ENCODE measurements at regions not wholly inside any gene's neighbourhood (a gene's known extent, or its start where the extent isn't known, plus 50 kb on each side); places are given as distances from the start of the nearest gene placed in this dataset.

DNA sequence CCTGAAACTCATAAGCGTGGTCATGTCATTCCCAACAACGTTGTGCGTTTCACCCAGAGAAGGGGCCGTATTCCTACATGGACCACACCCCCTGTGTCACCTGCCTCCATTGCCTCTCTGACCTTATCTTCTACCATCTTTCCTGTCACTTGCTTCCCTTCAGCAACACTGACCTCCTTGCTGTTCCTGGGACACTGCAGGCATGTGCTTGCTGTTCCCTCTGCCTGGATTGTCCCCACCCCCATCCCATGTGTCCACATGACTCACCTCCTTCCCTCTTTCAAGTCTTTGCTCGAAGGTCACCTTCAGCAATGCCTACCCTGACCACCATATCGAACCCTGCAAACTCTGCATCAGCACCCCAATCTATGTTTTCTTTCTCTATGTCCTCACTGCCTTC, 133.2 kb upstream of the ZNF618 start:
- DNase-seq, result no peak

DNA sequence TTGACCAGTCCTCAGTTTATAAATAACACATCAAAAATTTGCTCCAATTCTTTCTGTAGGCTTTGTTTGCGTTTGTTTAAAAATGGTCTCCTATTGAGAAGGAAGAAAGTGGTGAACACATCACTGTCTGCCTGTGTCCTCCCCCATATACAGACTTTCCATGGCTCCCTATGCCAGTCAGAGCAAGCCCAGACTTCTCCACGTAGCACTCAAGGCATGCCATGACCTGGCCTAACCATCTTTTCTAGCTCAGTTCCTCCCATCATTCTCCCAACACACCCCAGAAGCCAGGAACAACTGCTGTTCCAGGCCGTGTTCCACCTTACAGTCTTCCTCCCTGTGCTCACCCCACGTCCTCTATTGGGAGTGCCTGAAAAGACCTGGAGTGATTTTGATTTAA, 129.6 kb upstream of the ZNF618 start:
- no peak for DNase-seq

DNA sequence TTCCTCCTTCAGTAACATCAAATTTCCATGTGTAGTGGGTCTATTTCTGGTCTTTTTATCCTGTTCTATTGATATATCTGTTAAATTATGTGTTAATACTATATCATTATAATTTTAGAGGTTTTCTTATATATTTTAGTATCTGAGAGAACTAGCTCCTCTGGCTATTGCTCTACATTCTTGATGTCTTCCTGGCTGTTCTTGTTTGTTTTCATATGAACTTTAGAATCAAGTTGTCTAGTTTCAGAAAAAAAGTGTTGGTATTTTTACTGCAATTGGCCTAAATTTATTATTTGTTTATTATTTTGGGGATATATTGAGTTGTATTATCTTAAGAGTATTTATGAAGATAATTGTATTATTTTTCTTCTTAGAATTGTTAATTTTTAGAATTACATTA, 128.0 kb upstream of the ZNF618 start:
- no peak for DNase-seq

DNA sequence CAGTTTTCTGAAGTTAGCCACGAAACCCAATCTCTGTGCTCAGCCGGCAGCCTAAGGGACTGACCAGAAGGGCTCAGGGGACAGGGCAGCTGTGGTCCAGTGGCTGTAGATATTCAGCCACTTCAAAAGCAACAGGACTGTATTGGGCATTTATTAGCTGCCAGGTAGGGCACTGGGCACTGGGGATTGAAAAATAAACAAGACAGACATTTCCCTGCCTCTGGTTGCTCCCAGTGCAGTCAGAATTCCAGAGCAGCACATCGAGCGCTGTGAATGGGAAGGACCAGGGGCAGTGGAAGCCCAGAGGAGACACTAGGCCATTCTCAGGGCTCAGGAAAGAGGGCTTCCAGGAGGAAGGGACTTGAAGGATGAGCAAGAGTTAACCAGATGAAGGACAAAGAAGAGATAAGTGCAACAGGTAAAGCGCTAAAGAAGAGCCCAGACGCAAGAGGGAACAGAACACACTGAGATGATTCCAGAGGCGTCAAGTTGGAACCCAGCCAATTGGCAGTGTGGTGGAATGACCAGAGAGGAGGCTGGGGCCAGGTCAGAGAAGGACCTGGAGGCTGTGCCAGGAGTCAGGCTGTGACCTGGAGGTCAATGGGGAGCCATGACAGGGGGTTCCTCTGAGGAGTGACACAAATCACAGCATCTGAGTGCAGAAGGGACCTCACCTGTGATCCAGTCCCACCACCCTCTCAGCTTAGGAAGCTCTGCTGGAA, 122.5 kb upstream of the ZNF618 start:
- no peak for DNase-seq

DNA sequence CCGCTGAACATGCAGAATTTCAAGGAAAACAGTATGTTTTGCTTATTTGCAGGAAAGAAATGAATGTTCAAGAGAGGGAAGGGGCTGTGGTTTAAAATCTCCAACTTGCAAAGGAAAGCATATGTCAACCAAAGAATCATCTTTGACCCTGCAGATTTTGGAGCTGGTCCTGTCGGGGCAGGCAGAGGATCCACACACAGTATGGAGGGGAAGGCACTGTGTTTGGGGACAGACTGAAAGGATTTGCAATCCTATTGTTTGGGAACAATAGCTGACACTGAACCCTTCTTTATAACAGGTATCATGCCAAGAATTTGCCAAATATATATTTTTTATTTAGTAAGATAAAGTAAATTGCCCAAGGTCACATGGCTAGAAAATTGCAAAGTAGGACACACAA, 121.4 kb upstream of the ZNF618 start:
- no peak for DNase-seq

DNA sequence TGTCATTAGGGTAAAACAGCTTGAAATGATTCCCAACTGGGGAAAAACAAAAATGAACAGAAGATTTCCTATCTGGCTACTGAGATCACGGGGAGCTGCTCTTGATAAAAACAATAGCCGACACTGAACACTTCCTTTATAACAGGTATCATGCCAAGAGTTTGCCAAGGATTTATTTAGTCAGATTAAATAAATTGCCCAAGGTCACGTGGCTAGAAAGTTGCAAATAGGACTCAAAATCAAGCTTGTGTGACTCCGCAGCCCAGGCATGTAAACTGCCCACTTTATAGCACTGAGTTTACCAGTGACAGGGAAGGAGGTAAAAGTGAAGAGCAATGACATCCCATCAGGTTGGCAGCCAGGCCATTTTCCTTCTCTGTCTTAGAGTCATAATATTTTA, 120.7 kb upstream of the ZNF618 start:
- DNase-seq, result no peak

DNA sequence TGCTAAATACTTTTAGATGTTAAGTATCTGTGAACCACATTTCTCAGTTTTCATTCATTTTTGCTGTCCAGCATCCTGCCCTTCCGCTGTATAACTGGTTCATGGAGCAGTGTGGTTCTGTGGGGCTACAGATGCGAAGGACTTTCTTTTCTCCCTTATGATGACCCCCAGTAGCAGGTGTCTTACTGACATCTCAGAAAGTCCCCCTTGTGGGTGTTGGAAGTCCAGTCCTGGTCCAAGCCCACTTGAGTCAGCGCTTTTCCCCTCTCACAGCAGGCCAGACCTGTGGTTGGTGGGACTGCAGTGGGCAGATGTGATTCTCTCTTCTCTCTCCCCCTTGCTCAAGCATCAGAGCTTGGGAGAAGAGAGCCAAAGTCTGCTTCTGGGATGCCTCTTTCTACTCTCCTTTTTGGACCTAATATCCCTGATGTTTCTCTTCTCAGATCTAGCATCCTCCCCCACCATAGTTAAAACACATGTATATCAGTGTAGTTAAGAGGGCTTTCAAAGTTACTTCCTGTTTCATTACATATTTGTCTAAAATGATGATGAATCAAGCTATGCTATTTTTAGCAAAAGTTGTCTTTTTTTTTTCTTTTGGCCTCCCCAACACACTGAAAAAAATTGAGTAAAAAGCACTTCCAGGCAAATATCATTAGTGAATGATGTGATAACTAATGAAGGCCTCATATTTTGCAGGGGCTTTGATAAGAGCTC, 119.5 kb upstream of the ZNF618 start:
- no peak for DNase-seq

DNA sequence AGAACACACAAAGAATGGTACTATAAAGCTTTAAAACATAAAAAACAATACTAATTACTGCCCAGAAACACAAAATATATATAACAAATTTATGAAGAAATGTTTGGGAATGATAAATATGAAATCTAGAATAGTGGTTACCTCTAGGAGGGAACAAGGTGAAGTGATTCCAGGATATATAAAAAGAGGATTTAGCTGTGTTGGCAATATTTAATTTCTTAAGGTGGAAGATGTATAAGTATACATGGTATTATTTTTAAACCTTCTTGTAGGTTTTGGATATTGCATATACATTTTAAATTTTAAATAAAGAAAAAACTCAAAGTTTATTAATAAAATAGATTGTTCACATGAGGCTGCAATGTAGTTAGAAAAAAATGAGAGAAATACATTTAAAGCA, 112.7 kb upstream of the ZNF618 start:
- DNase-seq, result no peak

DNA sequence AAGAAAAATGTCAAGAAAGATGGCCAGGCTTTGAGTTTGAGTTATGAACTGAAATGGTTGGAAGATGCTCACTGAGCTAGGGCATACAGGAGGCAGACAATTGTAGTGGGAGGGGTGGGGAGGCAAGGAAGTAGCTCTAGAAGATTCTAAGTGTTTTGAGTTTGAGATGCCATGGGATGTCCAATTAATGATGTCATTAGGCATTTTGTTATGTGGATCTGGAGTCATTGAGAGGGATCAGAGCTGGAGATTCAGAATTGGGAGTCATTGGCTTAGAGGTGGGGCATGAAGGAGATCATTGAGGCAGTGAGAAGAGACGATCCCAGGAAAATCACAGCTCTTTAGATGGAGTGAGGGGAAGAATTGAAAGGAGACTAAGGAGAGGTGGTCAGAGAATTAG, 111.5 kb upstream of the ZNF618 start:
- DNase-seq, result no peak

DNA sequence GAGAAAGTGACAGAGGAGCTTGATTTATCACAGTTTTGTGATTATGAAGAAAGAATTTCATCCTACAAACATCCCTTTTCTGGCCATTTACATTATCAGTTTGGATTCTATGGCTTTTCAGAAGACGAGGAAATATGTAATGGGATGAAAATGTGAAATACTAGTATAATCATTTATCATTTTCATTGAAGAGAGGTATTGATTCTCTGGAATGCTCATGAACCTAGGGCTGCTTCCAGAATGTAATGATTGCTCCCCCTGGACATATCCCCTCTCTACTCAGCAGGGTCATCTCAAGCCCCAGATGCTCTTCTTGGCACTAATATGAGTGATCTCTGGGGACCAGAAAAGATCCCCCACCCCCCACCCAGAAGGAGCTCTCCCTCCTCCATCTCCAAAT, 106.7 kb upstream of the ZNF618 start:
- no peak for DNase-seq

DNA sequence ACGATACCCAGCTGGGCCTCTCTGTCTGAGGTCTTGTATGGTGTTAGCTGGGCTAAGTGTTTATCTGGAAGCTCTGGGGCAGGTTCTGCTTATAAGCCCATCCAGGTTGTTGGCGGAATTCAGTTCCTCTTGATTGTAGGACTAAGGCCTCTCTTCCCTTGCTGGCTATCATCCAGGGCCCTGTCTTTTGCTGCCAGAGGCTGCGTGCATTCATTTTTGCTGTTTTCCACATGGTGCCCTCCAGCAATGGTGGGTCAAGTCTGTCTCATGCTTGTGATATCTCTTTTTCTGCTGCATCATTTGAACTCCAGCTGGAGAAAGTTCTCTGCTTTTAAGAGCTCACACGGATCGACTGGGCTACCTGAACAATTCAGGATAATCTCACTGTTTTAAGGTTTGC, 105.7 kb upstream of the ZNF618 start:
- DNase-seq, result no peak

DNA sequence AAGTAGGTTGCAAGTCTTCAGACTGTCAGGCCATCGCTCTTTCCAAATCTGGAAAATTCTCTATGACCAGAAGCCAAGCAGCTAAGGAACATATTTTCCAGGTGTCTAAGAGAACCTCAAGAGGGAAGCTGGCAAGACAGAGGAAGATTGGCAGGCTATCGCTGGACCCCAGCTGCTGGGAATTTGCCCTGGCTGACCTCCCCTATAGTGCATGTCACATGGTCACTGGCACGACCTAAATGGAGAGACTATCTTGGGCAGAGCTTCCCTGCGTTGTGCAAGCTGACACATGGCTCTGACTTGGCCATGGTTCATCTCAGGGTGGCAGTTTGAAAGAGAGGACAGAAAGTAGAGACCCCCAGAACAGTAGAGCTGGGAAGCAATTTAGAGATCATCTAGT, 104.9 kb upstream of the ZNF618 start:
- DNase-seq, result no peak

DNA sequence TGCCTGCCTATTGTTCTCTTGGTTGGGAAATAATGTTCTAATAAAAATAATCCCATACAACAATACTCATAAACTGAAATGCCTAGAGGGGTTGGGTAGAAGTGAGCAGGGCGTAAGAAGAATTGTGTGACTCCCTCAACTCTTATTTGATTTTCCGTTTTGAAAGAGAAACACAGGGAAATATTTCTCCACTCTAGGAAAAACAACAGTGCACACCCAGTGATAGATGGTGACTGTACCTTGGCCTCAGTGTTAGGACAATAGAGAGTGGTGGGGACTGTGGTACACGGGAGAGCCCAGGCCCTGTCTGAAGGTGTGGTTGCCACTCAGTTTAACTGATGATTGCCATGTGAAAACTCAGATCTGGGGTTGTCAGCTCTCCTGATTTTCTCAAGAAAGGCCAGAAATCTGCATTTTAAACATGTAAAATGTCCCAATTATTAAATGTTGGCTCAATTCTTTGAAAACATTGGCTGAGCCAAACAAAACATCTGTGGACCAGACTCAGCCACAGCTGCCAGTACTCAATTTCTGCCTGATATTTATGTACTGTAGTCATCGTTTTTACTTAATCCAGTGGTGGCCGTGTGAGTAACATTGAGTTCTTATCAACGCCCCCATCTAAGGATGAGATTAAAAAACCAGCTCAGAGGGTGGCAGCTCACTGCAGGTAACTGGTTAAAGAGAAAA, 103.8 kb upstream of the ZNF618 start:
- no peak for DNase-seq

DNA sequence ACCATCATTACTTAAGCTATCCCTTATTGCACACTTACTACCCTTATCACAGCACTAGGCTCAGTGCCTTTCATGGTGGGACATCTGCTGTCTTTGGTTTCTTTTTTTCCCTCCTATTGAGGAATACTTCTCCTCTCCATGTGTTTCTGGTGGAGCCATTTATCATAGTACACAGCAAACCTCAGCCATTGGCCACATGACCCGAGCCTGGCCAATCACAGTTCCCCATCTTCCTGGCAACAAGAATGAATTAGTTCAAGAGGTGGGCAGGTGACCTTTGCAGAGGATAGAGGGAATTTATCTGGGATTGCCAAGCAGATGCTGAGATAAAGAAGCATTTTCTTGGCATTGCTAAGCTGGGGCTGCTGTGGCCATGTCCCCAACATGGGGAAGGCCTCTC, 101.1 kb upstream of the ZNF618 start:
- DNase-seq, result no peak

DNA sequence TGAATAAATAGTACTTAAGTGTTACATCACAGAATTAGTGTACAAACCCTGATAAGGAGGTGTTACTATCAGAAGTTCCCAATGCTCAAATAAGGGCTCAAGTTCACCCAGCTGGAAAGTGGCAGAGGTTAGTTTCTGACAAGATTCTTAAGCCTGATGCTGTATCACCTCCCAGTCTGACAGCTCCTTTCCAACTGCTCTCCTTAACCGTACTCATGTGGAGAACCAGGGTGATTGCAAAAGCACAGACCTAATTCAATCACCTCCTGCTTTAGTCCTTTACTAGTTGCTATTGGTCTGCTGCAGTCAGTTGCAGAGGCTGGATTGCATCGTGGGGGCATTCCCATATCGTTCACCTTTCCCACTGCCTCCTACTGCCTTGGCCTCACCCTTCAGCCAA, 100.4 kb upstream of the ZNF618 start:
- no peak for DNase-seq

DNA sequence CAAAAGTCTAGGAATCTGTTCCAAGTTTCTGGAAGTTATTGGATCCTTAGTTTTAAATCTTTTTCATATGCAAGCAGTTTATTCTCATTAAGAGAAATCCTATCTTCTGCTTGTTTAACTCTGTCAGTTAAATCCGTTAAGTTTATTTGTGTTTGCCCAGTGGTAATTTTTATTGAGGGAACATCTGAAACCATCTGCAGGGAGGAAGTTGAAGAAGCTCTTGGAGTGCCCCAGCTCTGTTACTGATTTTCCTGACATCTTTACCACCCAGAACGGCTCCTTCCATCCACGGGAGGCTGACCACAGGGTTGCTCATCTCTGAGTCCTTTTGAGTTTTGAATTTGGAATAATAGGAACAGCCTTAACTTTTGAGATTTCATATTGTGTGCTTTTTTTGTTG, 99.9 kb upstream of the ZNF618 start:
- no peak for DNase-seq

DNA sequence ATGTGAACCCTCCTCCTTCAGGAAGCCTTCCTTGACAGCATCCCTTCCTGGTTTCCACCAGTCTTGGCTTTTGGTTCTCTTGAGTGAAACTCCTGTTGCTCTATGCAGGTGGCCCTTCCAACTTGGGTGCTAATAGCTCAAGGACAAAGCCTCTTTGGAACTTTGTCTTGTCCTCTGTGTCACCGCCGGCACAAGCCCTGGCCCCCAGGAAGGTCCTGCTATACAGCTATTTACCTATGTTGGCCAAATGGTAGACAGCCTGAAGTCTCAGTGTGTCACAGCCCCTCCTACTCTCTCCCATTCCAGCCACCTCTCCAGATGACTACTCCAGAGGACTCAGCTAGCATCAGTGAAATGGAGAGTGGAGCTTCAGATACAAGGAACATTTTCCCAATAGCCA, 94.7 kb upstream of the ZNF618 start:
- DNase-seq, result no peak

DNA sequence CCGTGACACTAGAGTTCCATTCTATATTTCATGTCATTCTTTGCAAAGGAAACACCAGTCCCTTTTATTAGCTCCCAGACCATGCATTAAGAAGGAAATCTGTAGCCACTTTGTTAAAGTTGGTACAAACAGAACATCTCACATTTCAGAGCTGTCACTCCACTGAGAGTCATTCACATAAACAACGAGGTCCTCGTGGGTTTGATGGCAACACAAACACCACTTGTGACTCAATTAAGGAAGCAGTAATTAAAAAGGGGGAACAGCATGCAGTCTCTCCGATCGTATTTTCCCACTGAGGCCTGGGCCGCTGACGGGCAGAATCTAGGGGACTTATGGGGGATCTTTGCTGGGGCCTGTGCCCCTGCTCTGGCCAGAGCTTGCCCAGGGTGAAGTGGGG, 94.2 kb upstream of the ZNF618 start:
- no peak for DNase-seq

DNA sequence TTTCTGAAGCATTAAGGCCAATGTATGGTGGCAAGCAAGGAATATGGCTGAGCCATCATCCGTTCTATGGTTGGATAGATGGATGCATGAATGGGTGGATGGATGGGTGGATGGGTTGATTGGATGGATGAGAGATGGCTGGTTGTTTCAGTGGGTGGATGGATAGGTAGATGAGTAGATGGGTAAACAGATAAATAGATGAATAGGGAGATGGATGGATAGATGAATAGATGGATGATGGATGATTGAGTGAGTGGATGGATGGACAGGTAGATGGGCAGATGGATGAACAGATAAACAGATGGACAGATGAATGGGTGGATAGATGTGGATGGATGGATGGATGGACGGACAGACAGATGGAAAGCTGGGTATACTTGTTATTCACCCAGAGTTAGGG, 92.6 kb upstream of the ZNF618 start:
- no peak for DNase-seq

DNA sequence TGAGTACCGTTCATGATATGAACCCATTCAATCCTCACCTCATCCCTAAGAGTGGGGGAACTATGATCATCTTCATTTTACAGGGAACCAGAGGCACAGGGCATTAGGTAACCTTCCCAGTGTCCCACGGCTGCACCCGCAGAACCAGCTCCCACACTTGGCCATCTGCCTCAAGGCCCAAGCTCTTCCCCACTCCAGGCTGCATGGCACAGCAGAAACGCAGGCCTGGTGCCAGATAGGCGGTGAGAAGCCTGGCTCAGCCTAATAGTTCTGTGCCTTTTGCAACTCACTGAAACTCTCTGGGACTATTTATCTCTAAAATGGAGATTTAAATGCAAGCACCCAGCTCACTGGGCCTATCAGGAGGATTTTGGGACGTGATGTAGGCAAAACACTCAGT, 90.8 kb upstream of the ZNF618 start:
- no peak for DNase-seq

DNA sequence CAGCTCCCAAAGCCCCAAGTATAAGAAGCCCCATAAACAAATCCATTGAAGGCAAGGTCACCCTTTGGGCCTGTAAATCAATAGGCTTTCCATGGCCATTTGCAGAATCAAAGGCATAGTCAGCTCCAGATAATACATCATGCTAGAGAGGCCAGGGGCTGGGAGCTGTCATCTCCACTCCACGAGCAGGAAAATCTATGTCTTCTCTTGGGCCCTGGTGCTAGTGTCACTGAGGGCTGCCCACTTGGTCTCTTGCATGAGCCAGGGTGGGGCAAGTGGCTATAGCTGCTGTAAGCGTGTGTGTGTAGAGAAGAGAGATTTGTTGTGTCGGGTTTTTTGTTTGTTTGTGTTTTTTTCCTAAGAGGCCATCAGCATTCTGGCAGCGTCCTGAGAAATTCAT, 90.0 kb upstream of the ZNF618 start:
- no peak for DNase-seq

DNA sequence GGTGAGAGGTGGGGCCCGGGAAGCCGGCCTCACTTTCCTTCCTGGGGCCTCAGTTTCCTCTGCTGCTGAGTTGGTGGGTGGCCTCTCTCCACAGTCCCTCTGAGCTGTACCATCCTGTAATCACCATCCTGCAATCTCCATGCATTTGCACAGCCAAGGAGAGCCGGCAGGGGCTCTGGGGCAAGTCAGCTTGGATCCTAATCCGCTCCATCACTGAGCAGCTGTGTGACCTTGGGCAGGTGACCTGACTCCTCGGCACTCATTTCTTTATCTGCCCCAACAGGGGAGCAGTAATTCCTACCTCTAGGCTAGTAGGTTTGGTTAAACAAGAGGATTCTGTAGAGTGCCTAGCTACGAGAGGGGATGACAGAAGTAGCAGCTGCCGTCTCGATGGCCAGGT, 88.2 kb upstream of the ZNF618 start:
- no peak for DNase-seq

DNA sequence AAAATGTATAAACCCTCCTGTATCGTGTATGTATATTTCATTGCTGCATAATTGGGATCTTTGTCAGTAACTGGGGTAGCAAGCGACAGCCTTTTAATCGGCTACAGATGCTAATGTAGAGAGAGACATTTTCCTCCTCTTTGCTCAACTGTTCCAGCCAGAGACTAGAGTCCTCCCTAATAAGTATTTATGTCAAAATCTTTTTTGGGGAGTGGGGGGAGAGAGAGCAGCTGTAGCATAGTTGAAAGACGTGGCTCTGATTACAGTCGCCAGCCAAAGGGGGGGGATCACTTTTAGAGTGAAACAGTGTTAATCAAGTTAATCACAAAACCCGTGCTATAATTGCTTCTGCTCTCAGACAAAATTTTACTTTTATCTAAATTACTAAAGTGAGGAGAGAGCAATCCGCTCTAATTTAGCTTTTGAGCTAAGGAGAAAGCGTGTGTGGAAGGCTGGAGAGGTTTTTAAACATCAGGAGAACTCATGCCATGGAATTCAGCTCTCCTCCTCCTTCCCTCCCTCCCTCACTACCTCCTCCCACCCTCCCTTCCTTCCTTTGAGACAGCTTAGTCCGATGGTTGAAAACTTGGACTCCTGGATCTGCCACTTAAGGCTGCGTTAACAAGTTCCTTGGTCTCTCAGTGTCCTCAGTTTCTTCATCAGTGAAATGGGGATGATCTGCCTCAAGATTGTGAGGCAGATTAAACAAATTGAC, 87.3 kb upstream of the ZNF618 start:
- no peak for DNase-seq

DNA sequence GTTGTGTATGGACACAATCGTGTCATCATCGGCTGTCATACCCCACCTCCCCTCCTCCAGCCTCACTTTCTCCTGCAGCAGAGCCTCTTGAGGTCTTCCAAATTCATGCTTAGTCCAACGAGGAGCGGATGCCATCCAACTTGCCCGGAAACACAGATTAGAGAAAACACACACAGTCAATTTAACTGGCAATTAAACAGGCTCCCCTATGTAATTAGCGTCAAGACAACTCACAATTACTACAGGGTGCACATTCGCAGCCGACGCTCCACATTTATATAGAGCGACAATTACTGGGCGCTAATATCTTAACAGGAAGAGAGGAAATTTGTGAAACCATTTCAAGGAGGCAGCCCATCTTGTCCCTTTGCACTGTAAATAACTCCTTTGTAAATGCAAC, 86.0 kb upstream of the ZNF618 start:
- no peak for DNase-seq
